DOHH2 (cell line): ENCODE measurements at regions not wholly inside any gene's neighbourhood (a gene's known extent, or its start where the extent isn't known, plus 50 kb on each side); places are given as distances from the start of the nearest gene placed in this dataset.

Source experiments
- H3F3A ChIP-seq: fragments of 200-600 bp; sonication (generic), shearing (Covaris generic); 2 replicates; pipeline ENCODE4 v1.6.0; 2016; ENCODE audit warnings: antibody characterized with exemption, mild to moderate bottlenecking; ENCODE audit not compliant: control insufficient read depth, insufficient read depth
- H3K27ac ChIP-seq: fragments of 200-600 bp; sonication (generic); 2 replicates; pipeline ENCODE4 v1.5.1; 2014; ENCODE audit warnings: low read depth, mild to moderate bottlenecking, low read length, moderate library complexity
- H3K27me3 ChIP-seq: fragments of 200-600 bp; sonication (generic); 2 replicates; pipeline ENCODE4 v1.6.1; 2014; ENCODE audit warnings: mild to moderate bottlenecking, low read length, mixed read lengths; ENCODE audit not compliant: control insufficient read depth
- H3K36me3 ChIP-seq: fragments of 200-600 bp; sonication (generic); 2 replicates; pipeline ENCODE4 v1.6.1; 2014; ENCODE audit warnings: mild to moderate bottlenecking, low read length, moderate library complexity, mixed read lengths; ENCODE audit not compliant: control insufficient read depth
- H3K4me1 ChIP-seq: fragments of 200-600 bp; sonication (generic); 2 replicates; pipeline ENCODE4 v1.6.1; 2014; ENCODE audit warnings: mild to moderate bottlenecking, low read length, mixed read lengths; ENCODE audit not compliant: control insufficient read depth
- H3K4me2 ChIP-seq: fragments of 200-600 bp; sonication (generic); 2 replicates; pipeline ENCODE4 v1.6.0; 2014; ENCODE audit warnings: mild to moderate bottlenecking, low read length, moderate library complexity
- H3K4me3 ChIP-seq: fragments of 200-600 bp; sonication (generic); 2 replicates; pipeline ENCODE4 v1.5.1; 2014; ENCODE audit warnings: mild to moderate bottlenecking, low read length, mixed read lengths
- H3K79me2 ChIP-seq: fragments of 200-600 bp; sonication (generic); 2 replicates; pipeline ENCODE4 v1.6.1; 2014; ENCODE audit warnings: mild to moderate bottlenecking, low read length, mixed read lengths; ENCODE audit not compliant: control insufficient read depth
- H3K9me2 ChIP-seq: fragments of 200-600 bp; sonication (generic); replicated peaks from 2 replicates; pipeline ENCODE4 v1.6.1; 2014; ENCODE audit warnings: mild to moderate bottlenecking, low read length, mixed read lengths; ENCODE audit not compliant: control insufficient read depth
- H3K9me3 ChIP-seq: fragments of 200-600 bp; sonication (generic); 2 replicates; pipeline ENCODE4 v1.6.1; 2014; ENCODE audit warnings: antibody characterized with exemption, low read length, mixed read lengths; ENCODE audit not compliant: control insufficient read depth, insufficient read depth
- H4K20me1 ChIP-seq: fragments of 200-600 bp; sonication (generic); 2 replicates; pipeline ENCODE4 v1.6.0; 2014; ENCODE audit warnings: low read depth, mild to moderate bottlenecking, antibody characterized with exemption, low read length, moderate library complexity; ENCODE audit not compliant: control insufficient read depth, insufficient read depth
- CTCF ChIP-seq: fragments of 200-600 bp; sonication (generic); IDR thresholded peaks from one replicate; pipeline ENCODE4 v1.5.1; 2014; ENCODE audit warnings: antibody characterized with exemption, mild to moderate bottlenecking, low read depth, low read length; ENCODE audit not compliant: poor library complexity, severe bottlenecking
- EZH2phosphoT487 ChIP-seq: fragments of 200-600 bp; sonication (generic); IDR thresholded peaks from 2 replicates; pipeline ENCODE4 v1.6.1; 2017; ENCODE audit warnings: borderline replicate concordance, mild to moderate bottlenecking, antibody characterized with exemption, low read length, moderate library complexity, mixed read lengths

GRCh38 chr7:33711231-33712019 lies 193.9 kb upstream of the BMPER start:
- no peak overlapping the region for H3K4me3 ChIP-seq
- no peaks in the 10 kb centered on the region for H3K36me3 ChIP-seq
- no peaks in the 10 kb centered on the region for H3K9me2 ChIP-seq
- no peaks in the 10 kb centered on the region for H3K79me2 ChIP-seq
- no peak overlapping the region for H3K4me2 ChIP-seq
- no peaks in the 10 kb centered on the region for H3K9me3 ChIP-seq
- no peak overlapping the region for H3K27ac ChIP-seq
- no peaks in the 10 kb centered on the region for H4K20me1 ChIP-seq
- peaks cover 2% of the 10 kb centered on the region for H3K27me3 ChIP-seq
- H3K4me1 ChIP-seq: no peaks in the 10 kb centered on the region
- H3F3A ChIP-seq: 0 out of 2 replicates have a peak, but pooled peaks cover 2% of the 10 kb centered on the region
- TF ChIP-seq EZH2phosphoT487: no peak
- no peak for TF ChIP-seq CTCF

- no peaks in the 10 kb centered on the region for H3K9me2 ChIP-seq
- no peaks in the 10 kb centered on the region for H3K79me2 ChIP-seq
- H3K4me2 ChIP-seq: no peak overlapping the region
- peaks cover 2% of the 10 kb centered on the region for H3K27me3 ChIP-seq
- H3K4me1 ChIP-seq: no peaks in the 10 kb centered on the region
- H3K27ac ChIP-seq: no peak overlapping the region
- no peaks in the 10 kb centered on the region for H4K20me1 ChIP-seq
- no peaks in the 10 kb centered on the region for H3K9me3 ChIP-seq
- H3K36me3 ChIP-seq: no peaks in the 10 kb centered on the region
- H3K4me3 ChIP-seq: no peak overlapping the region
- 0 out of 2 replicates have a peak, but pooled peaks cover 2% of the 10 kb centered on the region for H3F3A ChIP-seq
- TF ChIP-seq CTCF (no peak), EZH2phosphoT487 (no peak)
Measured at GRCh38 chr7:33712020-33712414, 193.3 kb upstream of the BMPER start.

- Histone ChIP-seq H3K4me3 (no peak overlapping the region), H3K27ac (no peak overlapping the region), H3K4me2 (no peak overlapping the region), H3K27me3 (peaks cover 2% of the 10 kb centered on the region), H3K9me2 (no peaks in the 10 kb centered on the region), H3K4me1 (no peaks in the 10 kb centered on the region), H3K36me3 (no peaks in the 10 kb centered on the region), H3F3A (0 out of 2 replicates have a peak, but pooled peaks cover 2% of the 10 kb centered on the region), H3K79me2 (no peaks in the 10 kb centered on the region), H3K9me3 (no peaks in the 10 kb centered on the region), H4K20me1 (no peaks in the 10 kb centered on the region)
- TF ChIP-seq CTCF: no peak
- no peak for TF ChIP-seq EZH2phosphoT487
Measured at GRCh38 chr7:33714208-33714607, 191.1 kb upstream of the BMPER start.
